Left lobe of liver (tissue), 2 donors: ENCODE measurements at regions not wholly inside any gene's neighbourhood (a gene's known extent, or its start where the extent isn't known, plus 50 kb on each side); places are given as distances from the start of the nearest gene placed in this dataset.
"Not testable (repeated sequence)": the region's sequence is repeated elsewhere in the genome, so short reads cannot be mapped to it uniquely, and the experiment has no call there.

ENCODE experiments used
- ATAC-seq: fragments of 200-7000 bp; cut with Tn5 transposase; one replicate; pipeline ENCODE4 v1.9.1; 2020; ENCODE audit warnings: mild to moderate bottlenecking, moderate library complexity
- DNase-seq: peaks from one replicate; pipeline ENCODE4 v3.0.0-alpha.2; 2020; ENCODE audit warnings: low spot score
- donor health status: DM: no; HTN: no; CAD: no; lungs with moderate emphysema.
- donor health status: DM: no; HTN: yes; CAD: no.

GRCh38 chr19:41495589-41495988 is 52.6 kb downstream of the ERICH4 start:
- DNase-seq (no peak), ATAC-seq (no peak)

- ATAC-seq (peak; percentile 24), DNase-seq (no peak)
Measured at GRCh38 chr19:41499899-41500298, 56.9 kb downstream of the ERICH4 start.

- ATAC-seq (peak; percentile 27), DNase-seq (no peak)
Measured at GRCh38 chr19:41500443-41500842, 57.5 kb downstream of the ERICH4 start.

- no peak for ATAC-seq
- no peak for DNase-seq
Measured at GRCh38 chr19:41501854-41502253, 58.9 kb downstream of the ERICH4 start.

GRCh38 chr19:41505105-41505504 is 62.1 kb downstream of the ERICH4 start:
- ATAC-seq (no peak), DNase-seq (no peak)

GRCh38 chr19:41510484-41510883 is 65.5 kb upstream of the CEACAM21 start:
- DNase-seq (no peak), ATAC-seq (no peak)

GRCh38 chr19:41511628-41512027 is 64.3 kb upstream of the CEACAM21 start:
- DNase-seq (no peak), ATAC-seq (no peak)

- ATAC-seq (no peak), DNase-seq (no peak)
Measured at GRCh38 chr19:41515015-41515652, 60.8 kb upstream of the CEACAM21 start.

- DNase-seq: not testable (repeated sequence)
- peak; percentile 44 for ATAC-seq
Measured at GRCh38 chr19:41516292-41517171, 59.4 kb upstream of the CEACAM21 start.

- DNase-seq (no peak), ATAC-seq (no peak)
Measured at GRCh38 chr19:41518141-41518540, 57.8 kb upstream of the CEACAM21 start.

- ATAC-seq: peak; percentile 32
Measured at GRCh38 chr19:41521138-41521930, 54.6 kb upstream of the CEACAM21 start.

GRCh38 chr19:41521931-41522555 is 53.9 kb upstream of the CEACAM21 start:
- DNase-seq (peak; percentile 44), ATAC-seq (peak; percentile 63)

More at GRCh38 chr19:41521138-41521930, 54.6 kb upstream of the CEACAM21 start:
- not testable (repeated sequence) for DNase-seq

- ATAC-seq (no peak), DNase-seq (no peak)
Measured at GRCh38 chr19:41525989-41526388, 50.0 kb upstream of the CEACAM21 start.
